B cell (primary cell): ENCODE measurements at regions not wholly inside any gene's neighbourhood (a gene's known extent, or its start where the extent isn't known, plus 50 kb on each side); places are given as distances from the start of the nearest gene placed in this dataset.
"Not testable (repeated sequence)": the region's sequence is repeated elsewhere in the genome, so short reads cannot be mapped to it uniquely, and the experiment has no call there.

Experiments used
- ATAC-seq: fragments of 200-7000 bp; cut with Tn5 transposase; one replicate; pipeline ENCODE4 v1.10.0; 2021; ENCODE audit warnings: low read depth, mild to moderate bottlenecking, moderate number of reproducible peaks, moderate library complexity
- CTCF ChIA-PET: fragments of 350-600 bp; sonication (Branson Sonifier 250); formaldehyde crosslinking; loops from one replicate; lab custom pipeline; 2021; ENCODE audit warnings: antibody characterized with exemption, inconsistent platforms; lab: Charles Lee
- POLR2A ChIA-PET: fragments of 350-600 bp; sonication (Branson Sonifier 250); formaldehyde crosslinking; loops from one replicate; lab custom pipeline; 2021; ENCODE audit warnings: antibody characterized with exemption; lab: Charles Lee
- DNase-seq: peaks from one replicate; pipeline ENCODE4 v3.0.0; 2013
- H2AFZ ChIP-seq: 2 replicates; pipeline ENCODE4 v1.6.1; 2012; ENCODE audit warnings: mild to moderate bottlenecking, low read depth, low read length; ENCODE audit not compliant: insufficient read depth, poor library complexity, severe bottlenecking
- H3K27ac ChIP-seq, 2 donors: 1 replicate in 1 of 2; 2 replicates in 1 of 2; pipeline ENCODE4 v1.5.1; 2012 to 2013; ENCODE audit warnings: low read length in 2 of 2, mild to moderate bottlenecking in 2 of 2, moderate library complexity in 1 of 2
- H3K27me3 ChIP-seq, 4 experiments: fragments of 200-600 bp in 1 of 4; sonication (generic) in 1 of 4; replicated peaks in 1 of 4; 1 replicate in 2 of 4; 2 replicates in 2 of 4; pipeline versions ENCODE4 v1.6.1 to v1.7.0; 2013 to 2016; ENCODE audit warnings: low read length in 3 of 4, mild to moderate bottlenecking in 2 of 4, mixed read lengths in 1 of 4, moderate library complexity in 1 of 4; ENCODE audit not compliant: insufficient read depth in 4 of 4, control insufficient read depth in 3 of 4; ENCODE audit errors: control extremely low read depth in 1 of 4
- H3K36me3 ChIP-seq, 2 experiments: replicated peaks in 1 of 2; 1 replicate in 1 of 2; 2 replicates in 1 of 2; pipeline versions ENCODE4 v1.6.1 to v1.7.1; 2013; ENCODE audit warnings: low read length in 1 of 2; ENCODE audit not compliant: insufficient read depth in 2 of 2, control insufficient read depth in 1 of 2; ENCODE audit errors: control extremely low read depth in 1 of 2, extremely low read depth in 1 of 2
- H3K4me1 ChIP-seq, 2 donors: fragments of 200-600 bp in 1 of 2; sonication (generic) in 1 of 2; 1 replicate in 1 of 2; 2 replicates in 1 of 2; pipeline versions ENCODE4 v1.5.1 to v1.6.1; 2013 to 2017; ENCODE audit warnings: low read length in 2 of 2; ENCODE audit not compliant: control insufficient read depth in 2 of 2, insufficient read depth in 2 of 2
- H3K4me2 ChIP-seq: replicated peaks from 2 replicates; pipeline ENCODE3; 2012; ENCODE audit warnings: mild to moderate bottlenecking, low read depth, low read length; ENCODE audit not compliant: poor library complexity, severe bottlenecking
- H3K4me3 ChIP-seq, 5 experiments: fragments of 200-600 bp in 1 of 5; sonication (generic) in 1 of 5; 1 replicate in 3 of 5; 2 replicates in 2 of 5; pipeline versions ENCODE4 v1.5.1 to v1.7.0; 2011 to 2016; ENCODE audit warnings: low read length in 4 of 5, mild to moderate bottlenecking in 4 of 5, low read depth in 2 of 5, control low read depth in 1 of 5, moderate library complexity in 1 of 5; ENCODE audit not compliant: insufficient read depth in 1 of 5; ENCODE audit errors: control extremely low read depth in 1 of 5, extremely low read depth in 1 of 5
- H3K79me2 ChIP-seq: fragments of 200-600 bp; sonication (generic); one replicate; pipeline ENCODE4 v1.6.0; 2016; ENCODE audit warnings: low read length; ENCODE audit not compliant: control insufficient read depth, insufficient read depth
- H3K9ac ChIP-seq: fragments of 200-600 bp; sonication (generic); 2 replicates; pipeline ENCODE4 v1.6.1; 2017; ENCODE audit warnings: mild to moderate bottlenecking, low read length, moderate library complexity
- H3K9me3 ChIP-seq, 3 donors: one replicate each; pipeline versions ENCODE4 v1.6.1 to v1.7.1; 2013; ENCODE audit warnings: low read length in 2 of 3; ENCODE audit not compliant: control insufficient read depth in 2 of 3, insufficient read depth in 1 of 3; ENCODE audit errors: control extremely low read depth in 1 of 3
- H4K20me1 ChIP-seq: 2 replicates; pipeline ENCODE4 v1.6.0; 2012; ENCODE audit warnings: mild to moderate bottlenecking, low read length; ENCODE audit not compliant: insufficient read depth, control insufficient read depth, poor library complexity, severe bottlenecking
- H3K27ac Mint-ChIP-seq: one replicate; pipeline ENCODE4 v1.8.0; 2021; ENCODE audit warnings: mixed read lengths
- H3K27me3 Mint-ChIP-seq: one replicate; pipeline ENCODE4 v1.8.0; 2021; ENCODE audit warnings: mixed read lengths
- H3K4me1 Mint-ChIP-seq: one replicate; pipeline ENCODE4 v1.8.0; 2021; ENCODE audit warnings: mixed read lengths
- H3K4me3 Mint-ChIP-seq: one replicate; pipeline ENCODE4 v1.8.0; 2021; ENCODE audit warnings: mixed read lengths
- H3K9me3 Mint-ChIP-seq: one replicate; pipeline ENCODE4 v1.8.0; 2022; ENCODE audit warnings: mixed read lengths; ENCODE audit not compliant: insufficient read depth
- CTCF ChIP-seq: fragments of 200-600 bp; IDR thresholded peaks from one replicate; pipeline ENCODE4 v1.8.0; 2022; ENCODE audit warnings: antibody characterized with exemption, mild to moderate bottlenecking
- EZH2 ChIP-seq: IDR thresholded peaks from 2 replicates; pipeline ENCODE4 v1.6.1; 2012; ENCODE audit warnings: borderline replicate concordance, low read depth, mild to moderate bottlenecking, moderate library complexity, low read length; ENCODE audit not compliant: insufficient read depth, poor library complexity, severe bottlenecking
- WGBS: methylation state at CpG from one replicate; pipeline ENCODE4 v1.1.5; 2013; ENCODE audit warnings: missing lambda C conversion rate; ENCODE audit not compliant: insufficient coverage; 5-methylcytosine and 5-hydroxymethylcytosine counted together
- intact Hi-C: fragments of 100-400 bp; cut with micrococcal nuclease; formaldehyde crosslinking; loops from one replicate; pipeline ENCODE4 v1.10.0; 2022

- DNase-seq, H2AFZ ChIP-seq, POLR2A ChIA-PET, H3K27ac ChIP-seq, H3K4me1 Mint-ChIP-seq, H3K4me3 Mint-ChIP-seq, H3K27ac Mint-ChIP-seq, H3K4me1 ChIP-seq, H3K36me3 ChIP-seq, H3K79me2 ChIP-seq, H3K4me3 ChIP-seq, CTCF ChIA-PET, H3K9me3 Mint-ChIP-seq, H3K9ac ChIP-seq, H4K20me1 ChIP-seq, H3K27me3 ChIP-seq, intact Hi-C loops, ATAC-seq, H3K4me2 ChIP-seq, H3K9me3 ChIP-seq, H3K27me3 Mint-ChIP-seq: not testable (repeated sequence)
- WGBS, result no CpG with 5 or more reads among the region's 5 CpGs
Observed at GRCh38 chr1:215415521-215415920, 151.6 kb upstream of the KCTD3 start.

GRCh38 chr1:215416497-215416896 lies 150.6 kb upstream of the KCTD3 start:
- Mint-ChIP-seq H3K4me3 (no peak overlapping the region), H3K4me1 (no peaks in the 10 kb centered on the region), H3K27ac (no peak overlapping the region), H3K27me3 (no peaks in the 10 kb centered on the region), H3K9me3 (no peaks in the 10 kb centered on the region)
- Histone ChIP-seq H3K27me3 (no peaks in the 10 kb centered on the region), H3K9ac (no peak overlapping the region), H4K20me1 (no peaks in the 10 kb centered on the region), H3K4me2 (no peak overlapping the region), H3K36me3 (no peaks in the 10 kb centered on the region), H2AFZ (no peak overlapping the region), H3K79me2 (no peaks in the 10 kb centered on the region), H3K4me1 (no peaks in the 10 kb centered on the region), H3K4me3 (no peak overlapping the region), H3K27ac (no peak overlapping the region), H3K9me3 (no peaks in the 10 kb centered on the region)
- TF ChIP-seq EZH2 (no peak), CTCF (no peak)
- WGBS, result 51% methylated on average over 2 of the region's 2 CpGs
- ChIA-PET POLR2A (no interaction called here), CTCF (no interaction called here)
- intact Hi-C loops, result no loop called here
- DNase-seq (no peak), ATAC-seq (no peak)
